Liver (tissue), 3 donors: ENCODE measurements at regions not wholly inside any gene's neighbourhood (a gene's known extent, or its start where the extent isn't known, plus 50 kb on each side); places are given as distances from the start of the nearest gene placed in this dataset.

Experiments
- CTCF ChIP-seq: fragments of 150-350 bp; IDR thresholded peaks from 2 replicates; pipeline ENCODE4 v1.5.1; 2017; ENCODE audit warnings: improper control_type of control experiment, low read depth, low read length; ENCODE audit not compliant: missing input control
- FOXA1 ChIP-seq: IDR thresholded peaks from 2 replicates; pipeline ENCODE4 v1.6.1; 2016; ENCODE audit warnings: antibody characterized with exemption
- REST ChIP-seq: IDR thresholded peaks from 2 replicates; pipeline ENCODE4 v1.6.1; 2016; ENCODE audit warnings: antibody characterized with exemption, mild to moderate bottlenecking
- SP1 ChIP-seq: IDR thresholded peaks from 2 replicates; pipeline ENCODE4 v1.6.1; 2018; ENCODE audit warnings: antibody characterized with exemption, mild to moderate bottlenecking
- donor health status: healthy.
- donor health status: healthy.

- TF ChIP-seq FOXA1 (no peak), CTCF (no peak), REST (no peak), SP1 (no peak)
Measured at GRCh38 chr18:50458366-50458765, 83.5 kb downstream of the SKA1 start.
